HepG2 (cell line): ENCODE measurements at regions not wholly inside any gene's neighbourhood (a gene's known extent, or its start where the extent isn't known, plus 50 kb on each side); places are given as distances from the start of the nearest gene placed in this dataset.

Experiments used
- ARNTL ChIP-seq: sonication (generic); formaldehyde crosslinking; IDR thresholded peaks from 2 replicates; pipeline ENCODE4 v1.4.0; 2020; ENCODE audit warnings: mild to moderate bottlenecking, missing genetic modification reagents
- BRCA1 ChIP-seq: sonication (generic); formaldehyde crosslinking; IDR thresholded peaks from 2 replicates; pipeline ENCODE4 v1.4.0; 2020; ENCODE audit warnings: missing genetic modification reagents
- BRD4 ChIP-seq: sonication (generic); formaldehyde crosslinking; IDR thresholded peaks from 2 replicates; pipeline ENCODE4 v1.4.0; 2020; ENCODE audit warnings: missing genetic modification reagents
- FOSL2 ChIP-seq: sonication (generic); formaldehyde crosslinking; IDR thresholded peaks from 2 replicates; pipeline ENCODE4 v1.4.0; 2020; ENCODE audit warnings: missing genetic modification reagents
- HMGXB4 ChIP-seq, 2 experiments: sonication (generic) in 1 of 2; formaldehyde crosslinking in 1 of 2; IDR thresholded peaks; 2 replicates each; pipeline versions ENCODE4 v1.4.0 to v1.6.1; 2018 to 2020; ENCODE audit warnings: missing genetic modification reagents in 2 of 2, borderline replicate concordance in 1 of 2, low read depth in 1 of 2, mild to moderate bottlenecking in 1 of 2, missing biosample characterization in 1 of 2
- IKZF1 ChIP-seq: fragments of 450-650 bp; IDR thresholded peaks from 2 replicates; pipeline ENCODE4 v1.7.1; 2016
- PCBP1 ChIP-seq: fragments of 200-400 bp; formaldehyde crosslinking; IDR thresholded peaks from 2 replicates; pipeline ENCODE4 v1.6.1; 2017; ENCODE audit warnings: mild to moderate bottlenecking, low read depth, low read length, borderline replicate concordance
- RELA ChIP-seq: sonication (generic); formaldehyde crosslinking; IDR thresholded peaks from 2 replicates; pipeline ENCODE4 v1.4.0; 2020; ENCODE audit warnings: missing genetic modification reagents
- RXRA ChIP-seq: sonication (generic); formaldehyde crosslinking; IDR thresholded peaks from 2 replicates; pipeline ENCODE4 v1.5.1; 2020; ENCODE audit warnings: missing genetic modification reagents
- TOPORS ChIP-seq: sonication (generic); formaldehyde crosslinking; IDR thresholded peaks from 2 replicates; pipeline ENCODE4 v1.8.0; 2023; ENCODE audit warnings: mild to moderate bottlenecking, missing genetic modification reagents
- ZBTB1 ChIP-seq: sonication (generic); formaldehyde crosslinking; IDR thresholded peaks from 2 replicates; pipeline ENCODE4 v1.4.0; 2020; ENCODE audit warnings: missing genetic modification reagents, borderline replicate concordance
- ZNF224 ChIP-seq: sonication (generic); formaldehyde crosslinking; IDR thresholded peaks from 2 replicates; pipeline ENCODE4 v1.5.0; 2020; ENCODE audit warnings: mild to moderate bottlenecking, missing genetic modification reagents
- ZNF317 ChIP-seq: sonication (generic); formaldehyde crosslinking; IDR thresholded peaks from 2 replicates; pipeline ENCODE4 v1.5.0; 2020; ENCODE audit warnings: mild to moderate bottlenecking, missing genetic modification reagents
- ZNF446 ChIP-seq: sonication (generic); formaldehyde crosslinking; IDR thresholded peaks from 2 replicates; pipeline ENCODE4 v1.5.0; 2020; ENCODE audit warnings: mild to moderate bottlenecking, missing genetic modification reagents
- ZNF543 ChIP-seq: sonication (generic); formaldehyde crosslinking; IDR thresholded peaks from 2 replicates; pipeline ENCODE4 v1.4.0; 2020; ENCODE audit warnings: mild to moderate bottlenecking, missing genetic modification reagents
- ZNF557 ChIP-seq: sonication (generic); formaldehyde crosslinking; IDR thresholded peaks from 2 replicates; pipeline ENCODE4 v1.4.0; 2020; ENCODE audit warnings: missing genetic modification reagents
- ZSCAN20 ChIP-seq: sonication (generic); formaldehyde crosslinking; IDR thresholded peaks from 2 replicates; pipeline ENCODE4 v1.4.0; 2020; ENCODE audit warnings: missing genetic modification reagents, mild to moderate bottlenecking, borderline replicate concordance
- ZSCAN22 ChIP-seq: sonication (generic); formaldehyde crosslinking; IDR thresholded peaks from 2 replicates; pipeline ENCODE4 v1.4.0; 2020; ENCODE audit warnings: mild to moderate bottlenecking, missing genetic modification reagents
- TF ChIP-seq, protein P1 (sequence below): sonication (generic); formaldehyde crosslinking; IDR thresholded peaks from 2 replicates; pipeline ENCODE4 v1.5.0; 2020; ENCODE audit warnings: missing genetic modification reagents
- TF ChIP-seq, protein P2 (sequence below), 2 experiments: fragments of 450-650 bp in 1 of 2; sonication (generic) in 1 of 2; formaldehyde crosslinking; IDR thresholded peaks; 2 replicates each; pipeline versions ENCODE4 v1.5.0 to v1.8.0; 2020 to 2022; ENCODE audit warnings: mild to moderate bottlenecking in 1 of 2, missing genetic modification reagents in 1 of 2
- TF ChIP-seq, protein P3 (sequence below): sonication (generic); formaldehyde crosslinking; IDR thresholded peaks from 2 replicates; pipeline ENCODE4 v1.5.0; 2020; ENCODE audit warnings: missing genetic modification reagents
- TF ChIP-seq, protein P4 (sequence below): sonication (generic); formaldehyde crosslinking; IDR thresholded peaks from 2 replicates; pipeline ENCODE4 v1.9.0; 2022; ENCODE audit warnings: low read depth, missing genetic modification reagents

DNA sequence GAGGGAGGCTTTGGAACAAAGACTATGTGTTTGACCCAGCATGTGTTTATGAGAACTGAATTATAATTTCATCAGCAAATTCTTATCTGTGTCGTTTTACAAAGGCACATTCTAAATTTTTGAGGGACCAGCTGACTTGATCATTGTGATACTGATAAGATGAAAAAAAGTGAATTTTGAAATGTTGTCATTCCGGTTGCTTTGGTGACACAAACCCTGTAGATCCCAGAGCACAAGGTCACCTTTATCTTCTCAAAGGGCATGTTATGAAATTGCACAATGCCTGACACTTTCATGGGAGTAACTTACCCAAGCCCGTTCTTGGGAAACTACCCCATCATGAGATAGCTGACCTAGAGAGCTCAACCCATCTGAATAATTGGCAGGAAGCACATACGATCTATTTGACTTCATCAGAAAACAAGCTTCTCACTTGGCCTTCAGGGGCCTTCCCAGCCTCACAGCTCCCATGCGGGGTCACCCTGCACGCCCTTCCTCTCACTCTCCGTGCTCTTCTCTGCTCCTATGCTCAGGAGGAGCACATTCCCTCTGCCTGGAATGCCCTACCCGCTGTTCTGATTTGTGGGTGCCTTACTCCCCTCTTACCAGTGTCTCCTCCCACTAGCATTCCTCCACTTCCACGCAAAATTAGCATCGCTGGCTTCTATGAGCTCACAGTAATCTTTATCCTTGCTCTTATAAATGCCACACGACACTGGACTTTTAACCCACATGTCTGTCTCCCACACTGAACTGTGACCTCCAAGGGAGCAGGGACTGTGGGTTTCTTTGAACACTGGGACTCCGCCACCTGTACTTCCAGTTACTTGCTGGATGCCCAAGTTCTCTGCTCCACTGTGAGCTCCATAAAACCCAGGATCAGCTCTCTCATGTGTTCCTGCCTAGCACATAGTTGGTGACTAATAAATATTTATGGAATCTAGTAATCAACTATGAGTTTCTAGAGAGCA is 555.8 kb upstream of the ID2 start (continued):
- TF ChIP-seq HMGXB4 (CRISPR knock-in tag; IDR thresholded peaks at IDR 0.05; ENCODE audit: borderline replicate concordance in 1 of 2, low read depth in 1 of 2) (peak; percentile 57 to 59; a peak in 1 of 4 replicates), ZBTB1 (no peak), ZNF557 (peak; percentile 89), ZNF446 (CRISPR knock-in tag) (no peak; the same call in 1 of the 2 replicates), PCBP1 (no peak), BRCA1 (CRISPR knock-in tag) (0 out of 2 replicates have a peak, but pooled peaks have one; percentile 42), BRD4 (CRISPR knock-in tag) (peak; percentile 99), RELA (peak; percentile 98; the same call in 1 of the 2 replicates), ZNF224 (CRISPR knock-in tag) (no peak), ZNF543 (CRISPR knock-in tag) (peak; percentile 23; the same call in 1 of the 2 replicates), ARNTL (CRISPR knock-in tag) (peak; percentile 76), ZSCAN20 (CRISPR knock-in tag) (no peak; the same call in 1 of the 2 replicates), IKZF1 (no peak), RXRA (peak; percentile 92), TOPORS (CRISPR knock-in tag) (no peak), ZNF317 (CRISPR knock-in tag) (peak; percentile 93), FOSL2 (peak; percentile 95), ZSCAN22 (CRISPR knock-in tag) (0 out of 2 replicates have a peak, but pooled peaks have one; percentile 26)
- TF ChIP-seq, protein P1, sequence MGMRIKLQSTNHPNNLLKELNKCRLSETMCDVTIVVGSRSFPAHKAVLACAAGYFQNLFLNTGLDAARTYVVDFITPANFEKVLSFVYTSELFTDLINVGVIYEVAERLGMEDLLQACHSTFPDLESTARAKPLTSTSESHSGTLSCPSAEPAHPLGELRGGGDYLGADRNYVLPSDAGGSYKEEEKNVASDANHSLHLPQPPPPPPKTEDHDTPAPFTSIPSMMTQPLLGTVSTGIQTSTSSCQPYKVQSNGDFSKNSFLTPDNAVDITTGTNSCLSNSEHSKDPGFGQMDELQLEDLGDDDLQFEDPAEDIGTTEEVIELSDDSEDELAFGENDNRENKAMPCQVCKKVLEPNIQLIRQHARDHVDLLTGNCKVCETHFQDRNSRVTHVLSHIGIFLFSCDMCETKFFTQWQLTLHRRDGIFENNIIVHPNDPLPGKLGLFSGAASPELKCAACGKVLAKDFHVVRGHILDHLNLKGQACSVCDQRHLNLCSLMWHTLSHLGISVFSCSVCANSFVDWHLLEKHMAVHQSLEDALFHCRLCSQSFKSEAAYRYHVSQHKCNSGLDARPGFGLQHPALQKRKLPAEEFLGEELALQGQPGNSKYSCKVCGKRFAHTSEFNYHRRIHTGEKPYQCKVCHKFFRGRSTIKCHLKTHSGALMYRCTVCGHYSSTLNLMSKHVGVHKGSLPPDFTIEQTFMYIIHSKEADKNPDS (CRISPR knock-in tag): peak; percentile 94
- TF ChIP-seq, protein P2, sequence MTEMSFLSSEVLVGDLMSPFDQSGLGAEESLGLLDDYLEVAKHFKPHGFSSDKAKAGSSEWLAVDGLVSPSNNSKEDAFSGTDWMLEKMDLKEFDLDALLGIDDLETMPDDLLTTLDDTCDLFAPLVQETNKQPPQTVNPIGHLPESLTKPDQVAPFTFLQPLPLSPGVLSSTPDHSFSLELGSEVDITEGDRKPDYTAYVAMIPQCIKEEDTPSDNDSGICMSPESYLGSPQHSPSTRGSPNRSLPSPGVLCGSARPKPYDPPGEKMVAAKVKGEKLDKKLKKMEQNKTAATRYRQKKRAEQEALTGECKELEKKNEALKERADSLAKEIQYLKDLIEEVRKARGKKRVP (CRISPR knock-in tag; IDR thresholded peaks at IDR 0.05): peak in 1 of 2 experiments; percentile 89; a peak in 2 of 4 replicates
- TF ChIP-seq, protein P3, sequence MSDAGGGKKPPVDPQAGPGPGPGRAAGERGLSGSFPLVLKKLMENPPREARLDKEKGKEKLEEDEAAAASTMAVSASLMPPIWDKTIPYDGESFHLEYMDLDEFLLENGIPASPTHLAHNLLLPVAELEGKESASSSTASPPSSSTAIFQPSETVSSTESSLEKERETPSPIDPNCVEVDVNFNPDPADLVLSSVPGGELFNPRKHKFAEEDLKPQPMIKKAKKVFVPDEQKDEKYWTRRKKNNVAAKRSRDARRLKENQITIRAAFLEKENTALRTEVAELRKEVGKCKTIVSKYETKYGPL (CRISPR knock-in tag): peak; percentile 86; the same call in 1 of the 2 replicates
- TF ChIP-seq, protein P4, sequence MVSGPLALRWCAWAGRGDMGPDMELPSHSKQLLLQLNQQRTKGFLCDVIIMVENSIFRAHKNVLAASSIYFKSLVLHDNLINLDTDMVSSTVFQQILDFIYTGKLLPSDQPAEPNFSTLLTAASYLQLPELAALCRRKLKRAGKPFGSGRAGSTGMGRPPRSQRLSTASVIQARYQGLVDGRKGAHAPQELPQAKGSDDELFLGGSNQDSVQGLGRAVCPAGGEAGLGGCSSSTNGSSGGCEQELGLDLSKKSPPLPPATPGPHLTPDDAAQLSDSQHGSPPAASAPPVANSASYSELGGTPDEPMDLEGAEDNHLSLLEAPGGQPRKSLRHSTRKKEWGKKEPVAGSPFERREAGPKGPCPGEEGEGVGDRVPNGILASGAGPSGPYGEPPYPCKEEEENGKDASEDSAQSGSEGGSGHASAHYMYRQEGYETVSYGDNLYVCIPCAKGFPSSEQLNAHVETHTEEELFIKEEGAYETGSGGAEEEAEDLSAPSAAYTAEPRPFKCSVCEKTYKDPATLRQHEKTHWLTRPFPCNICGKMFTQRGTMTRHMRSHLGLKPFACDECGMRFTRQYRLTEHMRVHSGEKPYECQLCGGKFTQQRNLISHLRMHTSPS (CRISPR knock-in tag): 0 out of 2 replicates have a peak, but pooled peaks have one; percentile 76
